ENCODE measurements at regions not wholly inside any gene's neighbourhood (a gene's known extent, or its start where the extent isn't known, plus 50 kb on each side); places are given as distances from the start of the nearest gene placed in this dataset.
"Not testable (repeated sequence)": the region's sequence is repeated elsewhere in the genome, so short reads cannot be mapped to it uniquely, and the experiment has no call there.

DNA sequence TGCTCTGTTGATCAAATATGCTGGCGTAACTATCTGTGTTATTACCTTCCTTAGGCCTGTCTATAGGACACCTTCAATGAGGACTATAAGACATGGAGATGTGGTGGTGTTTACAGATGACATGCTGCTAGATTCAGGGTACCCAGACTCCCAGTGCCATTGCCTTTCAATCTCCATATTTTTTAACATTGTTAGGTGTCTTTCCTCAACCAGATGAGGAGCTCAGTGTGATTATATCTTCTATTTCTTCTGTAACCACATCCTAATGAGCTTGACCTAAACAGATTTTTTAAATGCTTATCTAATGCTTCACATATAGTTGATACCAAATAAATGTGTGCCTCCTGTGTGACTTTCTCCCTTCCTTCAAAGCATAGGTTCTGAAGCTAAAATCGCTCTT lies 730.1 kb upstream of the NR2F2 start:
- no peak for DNase-seq

DNA sequence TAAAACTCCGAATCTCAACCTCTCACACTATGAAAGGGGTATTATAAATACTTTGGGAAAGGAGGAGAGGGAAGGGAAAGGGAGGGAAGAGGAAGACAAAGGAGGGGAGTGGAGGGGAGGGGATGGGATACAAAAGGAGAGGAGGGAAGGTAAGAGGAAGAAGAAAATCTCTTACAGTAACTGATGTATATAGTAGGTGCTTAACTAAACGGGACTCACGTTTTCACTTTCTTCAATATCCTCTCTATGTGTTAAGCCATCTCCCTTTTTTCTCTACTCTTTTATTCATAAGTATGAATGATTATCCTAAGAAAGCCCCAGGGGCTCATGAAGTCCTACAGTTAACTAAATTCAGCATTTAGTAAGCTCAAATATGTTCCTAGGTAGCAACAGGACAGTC lies 729.6 kb upstream of the NR2F2 start:
- no peak for DNase-seq

DNA sequence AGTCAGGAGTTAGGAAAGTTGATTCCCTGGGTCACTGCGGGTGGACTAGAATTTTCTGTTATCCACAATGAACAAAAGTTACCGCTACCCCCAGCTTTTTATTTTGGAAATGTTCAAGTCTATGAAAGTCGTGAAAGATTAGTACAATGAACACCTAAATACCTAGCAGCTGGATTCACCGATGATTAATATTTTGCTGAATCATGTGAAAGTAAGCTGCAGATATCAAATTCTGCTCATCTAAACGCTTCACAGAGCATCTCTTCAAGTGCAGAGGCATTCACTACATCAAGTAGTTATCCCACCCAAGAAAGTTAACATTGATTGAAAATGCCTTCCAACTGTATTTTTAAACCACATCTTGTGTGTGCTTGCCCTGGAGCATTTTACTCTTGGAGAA lies 729.0 kb upstream of the NR2F2 start:
- DNase-seq, result no peak

DNA sequence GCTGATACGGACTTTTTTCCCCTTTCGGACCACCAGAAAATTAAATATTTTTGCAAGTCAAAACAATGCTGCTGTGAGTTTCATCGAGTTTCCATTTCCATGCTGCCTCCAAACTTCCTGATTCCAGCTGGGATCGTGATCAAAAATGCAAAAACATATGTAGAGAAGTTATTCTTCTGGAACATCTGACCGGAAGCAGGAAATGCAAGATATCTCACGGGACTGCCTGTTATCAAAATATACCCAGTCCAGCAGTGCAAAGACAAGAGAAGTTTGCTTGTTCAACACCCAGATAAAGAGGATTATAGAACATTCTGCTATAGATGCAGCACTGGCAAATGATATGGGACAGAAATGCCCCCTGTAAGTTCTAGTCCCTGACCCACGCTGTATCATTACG lies 726.7 kb upstream of the NR2F2 start:
- DNase-seq, result no peak

DNA sequence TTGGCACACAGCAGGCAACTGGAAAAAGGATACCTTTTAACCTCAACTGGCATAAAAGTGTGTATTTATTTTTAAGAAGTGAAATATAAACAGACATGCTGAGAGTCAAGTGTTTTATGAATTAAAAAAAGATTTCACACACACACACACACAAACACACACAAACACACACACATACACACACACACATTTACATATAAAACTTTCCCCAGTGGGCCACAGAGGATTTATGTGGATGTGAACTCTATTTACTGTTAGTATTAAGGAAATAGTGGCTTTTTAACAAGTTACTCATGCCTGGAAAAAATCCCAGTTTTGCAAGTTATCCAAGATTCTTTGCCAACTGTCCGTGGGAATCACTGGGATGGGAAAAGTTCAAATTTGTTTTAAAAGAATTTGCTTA lies 725.9 kb upstream of the NR2F2 start:
- no peak for DNase-seq

DNA sequence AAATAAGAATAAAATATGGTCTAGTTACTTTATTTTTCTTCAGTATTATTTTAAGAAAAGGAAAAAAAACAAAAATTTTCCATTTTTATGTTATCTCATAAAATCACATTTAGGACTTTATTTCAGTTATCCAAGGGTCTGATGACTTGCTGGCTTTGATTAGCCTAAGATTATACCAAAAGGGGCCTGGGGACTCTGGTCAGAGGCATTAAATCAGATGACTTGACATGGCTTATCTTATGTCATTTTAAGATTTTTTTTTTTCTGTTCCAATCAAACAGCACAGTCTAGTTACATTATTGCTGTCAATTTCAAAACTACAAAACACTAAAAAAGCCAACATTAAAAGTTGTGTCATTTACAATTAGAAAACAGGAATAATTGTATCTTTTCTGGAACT lies 725.4 kb upstream of the NR2F2 start:
- DNase-seq, result no peak

DNA sequence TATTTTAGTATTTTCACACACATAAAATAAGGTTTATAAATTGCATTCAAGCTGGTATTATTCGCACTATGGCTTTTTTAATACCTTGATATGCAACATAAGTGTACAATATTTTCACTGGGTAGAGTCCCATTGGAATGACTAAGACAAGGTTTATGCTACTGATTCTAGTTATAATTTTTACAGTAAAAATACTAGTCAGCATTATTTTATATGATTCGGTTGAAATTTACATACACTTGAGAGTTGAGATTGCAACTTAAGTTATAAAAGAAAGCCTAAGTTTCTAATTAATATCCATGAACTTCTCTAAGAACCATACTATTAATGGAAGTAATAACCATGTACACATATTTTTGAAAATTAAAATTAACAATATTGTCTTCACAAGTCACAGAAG lies 723.9 kb upstream of the NR2F2 start:
- DNase-seq, result no peak

DNA sequence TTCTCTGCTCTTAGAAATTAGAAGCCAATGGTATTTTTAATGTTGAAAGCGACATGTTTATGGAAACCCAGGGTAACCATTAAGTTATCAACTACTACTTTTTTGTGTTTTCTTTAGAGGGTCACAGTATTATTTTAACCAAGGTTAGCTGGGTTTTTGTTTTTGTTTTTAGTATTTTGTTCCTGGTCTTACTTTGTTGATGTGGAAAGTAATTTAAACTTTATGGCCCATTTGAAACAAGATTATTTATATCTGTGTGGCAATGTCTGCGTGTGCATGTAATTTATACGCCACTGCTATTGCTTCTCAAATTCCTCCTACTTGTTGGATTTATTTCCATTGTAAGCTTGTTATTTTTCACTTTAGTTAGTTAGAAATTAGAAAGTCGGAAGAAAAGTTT lies 722.1 kb upstream of the NR2F2 start:
- DNase-seq, result no peak

DNA sequence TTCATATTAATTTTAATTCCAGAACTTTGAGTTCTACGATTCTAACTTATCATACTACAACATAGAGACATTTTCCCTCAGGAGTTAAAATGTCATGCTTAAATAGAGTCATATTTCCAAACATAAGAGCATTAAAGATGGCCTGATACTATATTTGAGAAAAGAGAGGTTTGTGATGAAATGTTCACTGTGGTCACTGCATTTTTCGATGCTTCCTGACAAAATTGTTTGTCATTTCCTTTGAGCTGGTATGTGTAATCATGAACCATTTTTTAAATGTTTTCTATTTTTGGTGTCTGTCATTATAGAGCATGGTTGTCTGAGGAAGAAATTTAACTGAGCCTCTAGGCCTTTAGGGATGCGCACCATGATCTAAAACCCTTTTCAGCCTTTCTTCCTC lies 721.4 kb upstream of the NR2F2 start:
- no peak for DNase-seq

DNA sequence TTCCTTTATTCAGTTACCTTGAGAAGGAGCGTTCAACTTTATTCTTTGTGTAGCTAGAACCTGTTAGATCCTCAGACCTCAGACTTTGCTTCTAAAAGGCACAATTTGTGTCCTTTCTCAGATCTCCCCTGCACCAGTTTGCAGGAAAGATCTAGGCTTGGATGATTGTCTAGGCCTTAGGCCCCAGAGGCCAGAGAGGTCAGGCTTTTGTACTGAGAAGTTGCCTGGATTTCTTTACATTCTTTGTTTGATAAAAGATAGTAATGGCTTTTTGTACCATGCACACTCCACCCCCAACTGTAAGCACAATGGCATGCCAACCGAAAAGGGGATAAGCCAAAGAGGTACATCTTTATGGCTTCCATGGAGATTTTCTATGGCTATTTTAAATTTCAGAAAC lies 719.6 kb upstream of the NR2F2 start:
- DNase-seq, result no peak

DNA sequence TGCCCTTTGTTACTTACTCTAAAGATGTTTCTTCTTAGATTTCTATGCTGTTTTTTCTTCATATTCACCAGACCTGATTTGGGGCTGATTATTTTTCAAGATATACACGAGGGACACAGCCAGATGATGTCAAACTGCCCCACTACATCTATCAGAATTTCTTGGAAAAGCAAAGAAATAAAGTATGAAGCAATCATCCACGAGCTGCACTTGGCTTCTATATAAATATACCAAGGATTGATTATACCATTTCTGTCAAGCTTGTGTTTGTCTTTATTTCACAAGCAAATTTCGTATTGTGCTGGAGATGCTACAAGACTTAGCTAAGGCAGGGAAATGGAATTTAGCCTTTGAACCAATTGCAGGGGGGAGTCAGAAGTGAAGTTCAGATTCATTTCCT lies 715.1 kb upstream of the NR2F2 start:
- no peak for DNase-seq

DNA sequence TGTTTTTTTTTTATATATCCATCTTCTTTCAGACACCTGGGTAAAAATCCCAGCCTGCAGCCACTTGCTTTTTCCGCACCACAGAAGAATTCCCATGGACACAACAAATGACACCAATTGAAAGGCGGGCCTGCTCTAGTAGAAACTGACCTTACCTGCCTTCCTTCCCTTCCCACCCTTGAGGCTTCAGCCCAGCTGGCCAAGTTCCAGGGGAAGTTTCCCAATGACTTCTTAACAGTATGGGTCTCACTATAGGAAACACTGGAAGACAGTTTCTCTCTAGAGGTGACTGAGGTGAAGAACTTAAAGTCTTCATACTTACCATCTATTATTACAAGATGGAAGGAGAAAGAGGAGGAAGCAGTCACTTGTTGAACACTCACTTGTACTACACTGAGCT lies 714.2 kb upstream of the NR2F2 start:
- no peak for DNase-seq

DNA sequence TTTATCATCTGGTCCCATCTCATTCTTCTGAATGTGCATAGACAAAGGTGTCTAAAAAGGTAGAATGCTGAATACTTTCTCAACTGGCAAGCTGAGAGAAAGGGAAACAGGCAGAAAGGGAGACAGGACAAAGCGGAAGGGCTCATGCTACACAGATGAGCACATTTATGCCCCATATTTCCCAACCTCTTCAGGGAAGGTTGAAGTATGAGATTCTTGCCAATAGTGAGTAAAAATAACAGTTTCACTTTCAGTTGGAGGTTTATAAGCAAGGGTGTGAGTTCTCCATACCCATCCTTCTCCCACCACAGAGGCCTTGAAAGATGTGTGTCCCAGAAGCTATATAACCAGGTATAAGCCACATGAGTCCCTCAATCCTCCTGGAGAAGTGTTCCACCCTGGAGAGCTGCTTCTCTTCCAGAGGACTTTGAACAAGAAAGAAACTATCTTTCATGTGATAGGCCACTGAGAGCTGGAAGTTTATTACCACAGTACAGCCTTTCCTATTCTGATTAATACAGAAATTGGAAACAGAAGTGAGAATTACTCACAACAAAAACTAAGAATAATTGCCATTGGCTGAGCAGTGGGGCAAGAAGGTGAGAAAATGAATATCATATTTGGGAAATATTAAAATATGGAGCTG lies 709.4 kb upstream of the NR2F2 start:
- no peak for DNase-seq

DNA sequence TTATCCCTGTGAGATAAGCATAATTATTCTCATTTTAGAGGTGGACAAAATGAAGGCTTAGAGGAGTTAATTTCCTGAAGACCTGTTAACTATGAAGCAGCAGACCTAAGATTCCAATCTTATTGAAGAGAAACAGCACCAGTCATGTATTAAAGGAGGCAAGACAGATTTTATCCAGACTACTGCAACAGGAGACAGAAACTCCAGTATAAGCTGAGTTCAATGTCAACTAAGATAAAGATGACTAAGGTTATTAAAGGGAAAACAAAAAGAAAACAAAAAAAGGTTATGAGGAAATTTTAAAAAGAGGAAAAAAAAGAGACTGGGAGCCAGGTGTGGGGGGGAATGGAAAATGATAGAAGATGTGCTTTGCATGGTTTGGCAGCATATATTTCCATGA lies 707.7 kb upstream of the NR2F2 start:
- DNase-seq, result no peak

DNA sequence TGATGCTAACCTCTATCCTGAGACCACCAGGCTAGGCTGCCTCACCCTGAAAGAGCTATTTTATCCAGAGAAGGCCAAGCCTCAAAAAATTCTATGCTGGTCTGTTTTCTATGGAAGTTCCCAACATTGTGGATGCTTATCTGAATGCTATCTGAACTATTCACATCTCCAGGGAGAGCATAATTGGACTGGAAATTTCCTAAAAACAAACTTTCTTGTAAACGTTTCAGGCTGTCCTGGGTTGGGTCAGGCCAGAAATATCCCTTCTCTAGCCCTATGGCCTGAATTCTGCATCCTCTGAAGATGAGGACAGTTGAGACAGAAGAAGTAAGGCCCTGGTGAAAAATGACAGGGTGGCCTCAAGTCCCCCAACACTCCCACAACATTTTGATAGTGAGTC lies 706.4 kb upstream of the NR2F2 start:
- DNase-seq, result no peak

DNA sequence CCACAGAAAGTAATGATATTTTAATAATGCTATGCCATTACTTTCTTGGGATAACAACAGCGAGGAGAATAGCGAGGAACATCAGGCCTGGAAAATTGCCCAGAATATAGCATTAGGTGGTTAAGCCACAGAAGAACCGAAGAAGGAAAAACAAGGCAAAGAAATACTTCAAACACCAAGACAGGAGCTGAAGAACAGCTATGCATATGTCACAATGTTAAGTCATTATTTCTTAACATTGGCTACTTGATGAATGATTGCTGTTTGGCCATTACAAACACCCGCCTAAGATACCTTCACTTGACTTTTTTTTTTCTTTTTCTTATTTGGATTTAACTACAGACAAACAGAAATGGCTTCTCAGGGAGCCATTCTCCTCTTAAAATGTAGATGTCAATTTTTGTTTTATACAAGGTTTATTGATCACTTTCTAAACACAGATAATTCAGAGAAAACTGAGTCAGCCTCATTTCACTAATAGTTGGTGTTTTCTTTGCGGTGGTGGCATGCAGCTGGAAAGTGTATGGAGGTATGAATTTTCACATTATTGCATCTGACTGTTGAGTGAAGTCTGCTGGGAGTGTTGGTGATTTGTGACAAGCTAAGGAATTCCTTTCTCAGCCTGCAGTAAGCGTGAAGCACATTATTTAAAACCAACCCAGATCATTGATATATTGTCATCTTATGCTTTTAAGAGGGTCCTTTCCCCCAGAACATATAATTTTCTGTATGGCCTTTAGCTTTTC lies 705.7 kb upstream of the NR2F2 start:
- no peak for DNase-seq

DNA sequence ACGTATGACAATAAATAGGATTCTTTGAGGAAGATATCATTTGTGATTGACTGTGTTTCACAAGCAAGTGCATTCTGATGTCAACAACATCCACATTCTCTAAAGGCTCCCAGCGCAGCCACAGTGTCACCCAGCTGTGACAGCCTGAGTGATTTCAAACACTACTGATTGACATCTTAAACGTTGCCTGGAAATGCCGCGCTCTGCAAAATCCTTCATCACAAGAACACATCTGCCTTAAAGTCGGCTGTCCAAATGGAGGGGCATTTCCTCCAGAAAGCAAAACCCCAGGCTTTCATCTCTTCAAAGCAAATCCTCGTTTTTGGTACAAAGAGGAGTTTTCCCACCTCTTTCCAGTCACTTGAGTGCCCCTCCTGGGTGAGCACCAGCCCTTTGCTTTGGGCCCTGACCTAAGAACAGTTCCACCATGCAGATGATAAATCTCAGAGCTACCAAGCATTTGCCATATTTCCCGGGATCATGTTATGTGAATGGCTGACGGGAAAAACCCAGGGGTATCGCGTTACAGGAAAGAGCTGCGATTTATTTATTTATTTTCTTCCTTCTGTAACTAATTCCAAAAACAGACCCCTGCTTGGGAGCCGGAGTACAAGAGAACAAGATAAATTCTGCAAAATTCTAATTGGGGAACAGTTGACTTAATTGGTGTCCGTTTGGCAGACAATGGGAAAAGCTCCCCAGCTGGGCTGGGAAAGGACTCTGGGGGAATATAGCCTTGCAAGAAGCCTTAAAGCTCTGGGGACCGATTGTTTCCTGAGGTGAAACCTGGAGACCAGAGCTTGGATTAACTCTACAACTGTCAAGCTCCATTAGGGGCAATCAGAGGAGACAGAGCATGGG lies 703.8 kb upstream of the NR2F2 start:
- DNase-seq, result no peak

DNA sequence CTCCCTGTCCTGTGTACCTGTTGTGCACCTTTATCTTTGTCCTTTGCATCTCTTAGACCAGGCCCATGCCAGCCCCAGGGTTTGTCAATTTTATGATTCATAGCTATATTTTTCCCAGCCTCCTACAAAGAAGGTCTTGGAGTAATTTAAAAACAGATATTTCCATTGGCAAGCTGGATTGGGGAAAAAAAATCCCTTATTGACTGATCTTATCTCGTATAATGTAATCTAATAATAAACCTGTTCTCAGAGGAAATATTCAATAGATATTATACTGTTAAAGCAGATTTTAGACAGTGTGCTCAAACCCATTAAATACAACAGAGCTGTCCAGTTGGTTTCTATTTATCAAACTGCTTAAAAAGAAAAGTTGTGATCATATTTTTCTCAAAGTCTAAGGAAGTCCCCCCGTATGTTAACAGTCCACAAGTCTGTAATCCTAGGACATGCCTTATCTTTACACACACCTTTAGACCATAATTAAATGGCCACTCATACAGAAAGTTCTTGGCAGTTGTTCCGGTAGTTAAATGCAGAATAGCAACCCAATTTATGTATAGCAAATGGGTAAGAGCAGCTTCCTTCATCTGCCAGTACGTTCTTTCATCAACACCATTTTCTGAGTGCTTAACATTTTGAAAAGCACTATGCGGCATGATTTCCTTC lies 700.9 kb upstream of the NR2F2 start:
- DNase-seq, result no peak

DNA sequence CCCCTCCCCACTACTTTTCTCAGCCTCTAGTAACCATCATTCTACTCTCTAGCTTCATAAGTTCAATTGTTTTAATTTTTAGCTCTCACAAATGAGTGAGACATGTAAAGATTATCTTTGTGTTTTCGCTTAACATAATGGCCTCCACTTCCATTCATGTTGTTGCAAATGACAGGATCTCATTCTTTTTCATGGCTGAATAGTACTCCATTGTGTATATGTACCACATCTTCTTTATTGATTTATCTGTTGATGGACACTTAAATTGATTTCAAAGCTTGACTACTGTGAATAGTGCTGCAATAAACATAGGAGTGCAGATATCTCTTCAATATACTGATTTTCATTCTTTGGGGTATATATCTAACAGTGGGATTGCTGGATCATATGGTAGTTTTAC lies 699.8 kb upstream of the NR2F2 start:
- DNase-seq, result no peak

DNA sequence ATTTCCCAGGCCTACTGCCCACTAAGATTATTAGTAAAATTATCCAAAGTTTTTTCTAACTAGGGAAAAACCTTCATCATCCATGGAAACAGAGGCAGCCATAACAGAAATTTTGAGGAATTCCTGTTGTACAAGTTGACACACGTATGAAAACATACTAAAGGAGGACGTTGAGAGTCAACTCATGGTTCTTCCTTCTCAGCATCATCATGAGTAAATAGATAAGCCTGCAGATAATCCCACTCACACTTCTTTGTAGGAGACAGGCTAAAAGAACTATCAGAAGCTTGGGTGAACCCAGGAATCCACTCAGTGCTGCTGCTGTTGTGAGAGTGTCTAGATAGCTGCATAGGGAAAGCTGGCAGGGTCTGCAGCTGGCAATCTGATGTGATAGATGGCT lies 694.8 kb upstream of the NR2F2 start:
- DNase-seq, result no peak

DNA sequence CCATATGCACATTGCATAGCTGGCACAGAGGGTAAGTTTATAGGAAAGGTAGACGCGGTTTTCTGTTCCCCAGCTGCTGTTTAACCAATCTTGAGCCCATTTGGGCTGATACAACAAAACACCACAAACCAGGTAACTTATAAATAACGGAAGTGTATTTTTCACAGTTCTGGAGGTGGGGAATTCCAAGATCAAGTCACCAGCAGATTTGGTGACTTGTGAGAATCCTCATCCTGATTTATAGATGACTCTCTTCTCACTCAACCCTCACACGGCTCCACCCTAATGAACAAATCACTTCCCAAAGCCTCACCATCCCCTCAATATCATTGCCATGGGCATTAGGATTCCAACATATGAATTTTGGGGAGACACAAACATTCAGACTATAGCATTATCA lies 694.4 kb upstream of the NR2F2 start:
- no peak for DNase-seq

DNA sequence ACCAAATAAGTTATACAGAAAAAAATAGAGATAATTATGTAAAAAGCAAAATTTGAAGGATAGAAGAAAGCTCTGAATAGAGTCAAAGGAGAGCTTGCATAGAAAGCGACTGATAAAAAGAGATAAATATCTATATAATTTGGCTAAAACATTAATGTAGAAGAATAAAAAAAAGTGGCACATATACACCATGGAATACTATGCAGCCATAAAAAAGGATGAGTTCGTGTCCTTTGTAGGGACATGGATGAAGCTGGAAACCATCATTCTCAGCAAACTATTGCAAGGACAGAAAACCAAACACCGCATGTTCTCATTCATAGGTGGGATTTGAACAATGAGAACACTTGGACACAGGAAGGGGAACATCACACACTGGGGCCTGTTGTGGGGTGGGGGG lies 693.3 kb upstream of the NR2F2 start:
- not testable (repeated sequence) for DNase-seq

DNA sequence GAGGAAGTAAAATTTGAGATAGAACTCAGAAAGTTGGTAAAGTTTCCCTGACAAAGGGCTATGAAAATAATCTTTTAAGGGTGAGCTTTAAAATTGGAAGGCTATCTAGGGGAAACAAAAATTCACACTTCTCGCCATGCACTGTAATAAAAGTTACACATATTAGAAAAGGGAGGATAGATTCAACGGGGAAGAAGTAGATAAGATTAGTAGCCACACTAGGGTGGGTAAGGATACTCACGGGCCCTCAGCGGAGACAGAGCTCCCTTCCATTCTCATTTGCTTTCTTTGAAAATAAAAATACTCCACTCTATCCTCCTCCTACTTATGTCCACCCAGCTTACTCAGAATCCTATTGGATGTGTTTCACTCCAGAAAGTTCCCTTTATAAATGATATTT lies 691.3 kb upstream of the NR2F2 start:
- DNase-seq, result no peak

All from NCI-H2081 treated with DMSO at 0.1 percent for 48 hours (cell line).